DOHH2 (cell line): ENCODE measurements at regions not wholly inside any gene's neighbourhood (a gene's known extent, or its start where the extent isn't known, plus 50 kb on each side); places are given as distances from the start of the nearest gene placed in this dataset.

Source experiments
- H3F3A ChIP-seq: fragments of 200-600 bp; sonication (generic), shearing (Covaris generic); 2 replicates; pipeline ENCODE4 v1.6.0; 2016; ENCODE audit warnings: antibody characterized with exemption, mild to moderate bottlenecking; ENCODE audit not compliant: control insufficient read depth, insufficient read depth
- H3K27ac ChIP-seq: fragments of 200-600 bp; sonication (generic); 2 replicates; pipeline ENCODE4 v1.5.1; 2014; ENCODE audit warnings: low read depth, mild to moderate bottlenecking, low read length, moderate library complexity
- H3K27me3 ChIP-seq: fragments of 200-600 bp; sonication (generic); 2 replicates; pipeline ENCODE4 v1.6.1; 2014; ENCODE audit warnings: mild to moderate bottlenecking, low read length, mixed read lengths; ENCODE audit not compliant: control insufficient read depth
- H3K36me3 ChIP-seq: fragments of 200-600 bp; sonication (generic); 2 replicates; pipeline ENCODE4 v1.6.1; 2014; ENCODE audit warnings: mild to moderate bottlenecking, low read length, moderate library complexity, mixed read lengths; ENCODE audit not compliant: control insufficient read depth
- H3K4me1 ChIP-seq: fragments of 200-600 bp; sonication (generic); 2 replicates; pipeline ENCODE4 v1.6.1; 2014; ENCODE audit warnings: mild to moderate bottlenecking, low read length, mixed read lengths; ENCODE audit not compliant: control insufficient read depth
- H3K4me2 ChIP-seq: fragments of 200-600 bp; sonication (generic); 2 replicates; pipeline ENCODE4 v1.6.0; 2014; ENCODE audit warnings: mild to moderate bottlenecking, low read length, moderate library complexity
- H3K4me3 ChIP-seq: fragments of 200-600 bp; sonication (generic); 2 replicates; pipeline ENCODE4 v1.5.1; 2014; ENCODE audit warnings: mild to moderate bottlenecking, low read length, mixed read lengths
- H3K79me2 ChIP-seq: fragments of 200-600 bp; sonication (generic); 2 replicates; pipeline ENCODE4 v1.6.1; 2014; ENCODE audit warnings: mild to moderate bottlenecking, low read length, mixed read lengths; ENCODE audit not compliant: control insufficient read depth
- H3K9me2 ChIP-seq: fragments of 200-600 bp; sonication (generic); replicated peaks from 2 replicates; pipeline ENCODE4 v1.6.1; 2014; ENCODE audit warnings: mild to moderate bottlenecking, low read length, mixed read lengths; ENCODE audit not compliant: control insufficient read depth
- H3K9me3 ChIP-seq: fragments of 200-600 bp; sonication (generic); 2 replicates; pipeline ENCODE4 v1.6.1; 2014; ENCODE audit warnings: antibody characterized with exemption, low read length, mixed read lengths; ENCODE audit not compliant: control insufficient read depth, insufficient read depth
- H4K20me1 ChIP-seq: fragments of 200-600 bp; sonication (generic); 2 replicates; pipeline ENCODE4 v1.6.0; 2014; ENCODE audit warnings: low read depth, mild to moderate bottlenecking, antibody characterized with exemption, low read length, moderate library complexity; ENCODE audit not compliant: control insufficient read depth, insufficient read depth
- CTCF ChIP-seq: fragments of 200-600 bp; sonication (generic); IDR thresholded peaks from one replicate; pipeline ENCODE4 v1.5.1; 2014; ENCODE audit warnings: antibody characterized with exemption, mild to moderate bottlenecking, low read depth, low read length; ENCODE audit not compliant: poor library complexity, severe bottlenecking
- EZH2phosphoT487 ChIP-seq: fragments of 200-600 bp; sonication (generic); IDR thresholded peaks from 2 replicates; pipeline ENCODE4 v1.6.1; 2017; ENCODE audit warnings: borderline replicate concordance, mild to moderate bottlenecking, antibody characterized with exemption, low read length, moderate library complexity, mixed read lengths

DNA sequence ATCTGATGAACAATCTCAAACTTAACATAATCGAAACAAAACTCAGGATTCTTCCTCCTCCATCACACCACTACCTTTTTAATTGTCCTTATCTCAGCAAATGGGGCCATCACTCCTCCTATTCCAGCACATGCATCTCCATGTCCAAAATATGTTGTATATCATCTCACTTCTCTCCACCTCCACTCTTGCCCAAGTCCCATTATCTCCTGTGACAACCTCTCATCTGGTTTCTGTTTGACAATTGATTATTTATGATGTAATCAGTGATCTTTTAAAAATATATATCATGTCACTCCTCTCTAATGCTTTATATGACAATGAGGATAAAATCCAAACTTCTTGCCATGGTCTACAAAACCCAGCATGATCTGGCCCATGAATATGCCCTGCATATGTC is 200.8 kb upstream of the HMGA2 start:
- Histone ChIP-seq H3K79me2 (no peaks in the 10 kb centered on the region), H3K27me3 (no peaks in the 10 kb centered on the region), H3K4me1 (no peaks in the 10 kb centered on the region), H3K36me3 (no peaks in the 10 kb centered on the region), H3K4me2 (no peak overlapping the region), H4K20me1 (no peaks in the 10 kb centered on the region), H3K27ac (no peak overlapping the region), H3K9me3 (no peaks in the 10 kb centered on the region), H3F3A (no peaks in the 10 kb centered on the region), H3K4me3 (no peak overlapping the region), H3K9me2 (no peaks in the 10 kb centered on the region)
- TF ChIP-seq CTCF: no peak
- TF ChIP-seq EZH2phosphoT487: no peak

- Histone ChIP-seq H3K9me2 (no peaks in the 10 kb centered on the region), H3K27me3 (no peaks in the 10 kb centered on the region), H3K36me3 (no peaks in the 10 kb centered on the region), H3K4me3 (no peak overlapping the region), H3K4me2 (no peak overlapping the region), H3F3A (no peaks in the 10 kb centered on the region), H4K20me1 (no peaks in the 10 kb centered on the region), H3K4me1 (no peaks in the 10 kb centered on the region), H3K79me2 (no peaks in the 10 kb centered on the region), H3K27ac (no peak overlapping the region), H3K9me3 (no peaks in the 10 kb centered on the region)
- no peak for TF ChIP-seq EZH2phosphoT487
- no peak for TF ChIP-seq CTCF
These were observed 199.7 kb upstream of the HMGA2 start for GRCh38 chr12:65624554-65625086.

GRCh38 chr12:65628061-65628460 is 196.2 kb upstream of the HMGA2 start:
- Histone ChIP-seq H3K4me2 (no peak overlapping the region), H3K27ac (no peak overlapping the region), H3K9me3 (no peaks in the 10 kb centered on the region), H3K4me3 (no peak overlapping the region), H3K4me1 (no peaks in the 10 kb centered on the region), H4K20me1 (no peaks in the 10 kb centered on the region), H3K9me2 (no peaks in the 10 kb centered on the region), H3K36me3 (no peaks in the 10 kb centered on the region), H3F3A (no peaks in the 10 kb centered on the region), H3K27me3 (no peaks in the 10 kb centered on the region), H3K79me2 (no peaks in the 10 kb centered on the region)
- TF ChIP-seq CTCF (no peak), EZH2phosphoT487 (no peak)

- no peak overlapping the region for H3K4me3 ChIP-seq
- H3K9me2 ChIP-seq: no peaks in the 10 kb centered on the region
- TF ChIP-seq CTCF: no peak
- TF ChIP-seq EZH2phosphoT487: no peak
- no peaks in the 10 kb centered on the region for H4K20me1 ChIP-seq
- H3F3A ChIP-seq: no peaks in the 10 kb centered on the region
- H3K9me3 ChIP-seq: no peaks in the 10 kb centered on the region
- H3K4me2 ChIP-seq: no peak overlapping the region
- H3K4me1 ChIP-seq: no peaks in the 10 kb centered on the region
- no peaks in the 10 kb centered on the region for H3K27me3 ChIP-seq
- no peak overlapping the region for H3K27ac ChIP-seq
- H3K79me2 ChIP-seq: no peaks in the 10 kb centered on the region
- no peaks in the 10 kb centered on the region for H3K36me3 ChIP-seq
These were observed 193.7 kb upstream of the HMGA2 start for GRCh38 chr12:65630555-65630954.
